ENCODE measurements at regions not wholly inside any gene's neighbourhood (a gene's known extent, or its start where the extent isn't known, plus 50 kb on each side); places are given as distances from the start of the nearest gene placed in this dataset.

DNA sequence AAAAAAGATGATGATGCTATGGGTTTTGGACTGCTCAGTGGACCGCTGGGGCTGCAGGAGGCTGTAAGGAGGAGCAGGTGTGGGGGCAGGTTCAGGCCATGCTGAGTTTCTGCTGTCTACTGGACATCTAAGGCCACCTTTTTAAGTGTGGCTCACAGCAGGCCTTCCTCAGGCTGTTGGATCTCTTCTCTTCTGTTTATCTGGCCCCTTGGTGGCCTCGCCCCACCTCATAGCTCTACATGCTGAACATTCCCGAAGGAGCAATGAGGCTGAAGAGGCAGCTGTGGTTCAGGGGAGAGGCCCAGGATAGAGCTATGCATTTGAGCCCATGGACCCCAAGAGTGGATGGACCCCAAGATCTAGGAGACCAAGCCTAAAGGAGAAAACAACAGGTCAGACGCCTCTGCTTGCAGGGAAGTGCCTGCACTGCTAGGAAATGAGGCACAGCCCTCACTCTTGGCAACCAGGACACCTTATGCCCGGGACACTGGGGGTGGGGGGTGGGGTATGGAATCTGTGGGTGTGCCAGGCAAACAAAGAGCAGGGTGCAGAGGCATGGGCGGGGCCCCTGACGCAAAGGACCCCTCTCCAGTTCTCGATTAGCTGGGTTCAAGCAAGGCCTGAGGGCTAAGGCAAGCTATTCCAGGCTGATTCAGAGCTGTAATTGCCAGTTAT is 168.9 kb downstream of the BCOR start:
- TF ChIP-seq, protein P1, sequence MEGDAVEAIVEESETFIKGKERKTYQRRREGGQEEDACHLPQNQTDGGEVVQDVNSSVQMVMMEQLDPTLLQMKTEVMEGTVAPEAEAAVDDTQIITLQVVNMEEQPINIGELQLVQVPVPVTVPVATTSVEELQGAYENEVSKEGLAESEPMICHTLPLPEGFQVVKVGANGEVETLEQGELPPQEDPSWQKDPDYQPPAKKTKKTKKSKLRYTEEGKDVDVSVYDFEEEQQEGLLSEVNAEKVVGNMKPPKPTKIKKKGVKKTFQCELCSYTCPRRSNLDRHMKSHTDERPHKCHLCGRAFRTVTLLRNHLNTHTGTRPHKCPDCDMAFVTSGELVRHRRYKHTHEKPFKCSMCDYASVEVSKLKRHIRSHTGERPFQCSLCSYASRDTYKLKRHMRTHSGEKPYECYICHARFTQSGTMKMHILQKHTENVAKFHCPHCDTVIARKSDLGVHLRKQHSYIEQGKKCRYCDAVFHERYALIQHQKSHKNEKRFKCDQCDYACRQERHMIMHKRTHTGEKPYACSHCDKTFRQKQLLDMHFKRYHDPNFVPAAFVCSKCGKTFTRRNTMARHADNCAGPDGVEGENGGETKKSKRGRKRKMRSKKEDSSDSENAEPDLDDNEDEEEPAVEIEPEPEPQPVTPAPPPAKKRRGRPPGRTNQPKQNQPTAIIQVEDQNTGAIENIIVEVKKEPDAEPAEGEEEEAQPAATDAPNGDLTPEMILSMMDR (optimal IDR thresholded peaks at IDR 0.05 in 1 of 3, IDR thresholded peaks at IDR 0.05 in 1 of 3, conservative IDR thresholded peaks at IDR 0.05 in 1 of 3; ENCODE audit: extremely low read depth in 1 of 3, insufficient read depth in 2 of 3, low read length in 3 of 3), result no peak
- TF ChIP-seq EZH2 (IDR thresholded peaks at IDR 0.05; ENCODE audit: low read length), result no peak

Data from keratinocyte (primary cell).